A673 (cell line): ENCODE measurements at regions not wholly inside any gene's neighbourhood (a gene's known extent, or its start where the extent isn't known, plus 50 kb on each side); places are given as distances from the start of the nearest gene placed in this dataset.
"Not testable (repeated sequence)": the region's sequence is repeated elsewhere in the genome, so short reads cannot be mapped to it uniquely, and the experiment has no call there.

Experiments
- EZH2 ChIP-seq: fragments of 200-600 bp; sonication (generic); IDR thresholded peaks from 2 replicates; pipeline ENCODE4 v1.6.1; 2017; ENCODE audit warnings: borderline replicate concordance, low read depth, mild to moderate bottlenecking, mixed read lengths, antibody characterized with exemption, low read length; ENCODE audit not compliant: poor library complexity, severe bottlenecking
- TF ChIP-seq, protein P1 (sequence below): fragments of 300-800, 200-600 bp; sonication (generic); conservative IDR thresholded peaks from 2 replicates; pipeline ENCODE4 v1.5.1; 2017; ENCODE audit warnings: low read depth, mild to moderate bottlenecking, antibody characterized with exemption, low read length, moderate library complexity, mixed read lengths

DNA sequence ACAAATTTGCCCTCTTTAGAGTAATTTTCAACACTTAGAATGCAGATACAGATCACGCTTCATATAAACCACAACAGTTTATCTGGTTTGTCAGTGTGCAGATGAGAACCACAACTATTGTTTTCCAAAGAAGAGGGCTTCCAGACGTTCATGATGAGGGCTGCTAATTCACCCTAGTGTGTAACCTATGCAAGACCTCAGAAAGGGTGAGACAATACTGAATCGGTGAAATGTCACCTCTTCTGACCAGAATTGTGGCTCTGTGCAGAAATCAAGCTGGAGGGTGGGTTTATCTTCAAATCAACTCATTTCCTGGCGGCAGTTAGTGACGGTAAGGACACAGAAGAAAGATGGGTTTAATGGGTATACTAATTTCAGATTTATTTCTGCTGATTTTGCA, 105.0 kb upstream of the MTLN start:
- not testable (repeated sequence) for TF ChIP-seq EZH2
- TF ChIP-seq, protein P1, sequence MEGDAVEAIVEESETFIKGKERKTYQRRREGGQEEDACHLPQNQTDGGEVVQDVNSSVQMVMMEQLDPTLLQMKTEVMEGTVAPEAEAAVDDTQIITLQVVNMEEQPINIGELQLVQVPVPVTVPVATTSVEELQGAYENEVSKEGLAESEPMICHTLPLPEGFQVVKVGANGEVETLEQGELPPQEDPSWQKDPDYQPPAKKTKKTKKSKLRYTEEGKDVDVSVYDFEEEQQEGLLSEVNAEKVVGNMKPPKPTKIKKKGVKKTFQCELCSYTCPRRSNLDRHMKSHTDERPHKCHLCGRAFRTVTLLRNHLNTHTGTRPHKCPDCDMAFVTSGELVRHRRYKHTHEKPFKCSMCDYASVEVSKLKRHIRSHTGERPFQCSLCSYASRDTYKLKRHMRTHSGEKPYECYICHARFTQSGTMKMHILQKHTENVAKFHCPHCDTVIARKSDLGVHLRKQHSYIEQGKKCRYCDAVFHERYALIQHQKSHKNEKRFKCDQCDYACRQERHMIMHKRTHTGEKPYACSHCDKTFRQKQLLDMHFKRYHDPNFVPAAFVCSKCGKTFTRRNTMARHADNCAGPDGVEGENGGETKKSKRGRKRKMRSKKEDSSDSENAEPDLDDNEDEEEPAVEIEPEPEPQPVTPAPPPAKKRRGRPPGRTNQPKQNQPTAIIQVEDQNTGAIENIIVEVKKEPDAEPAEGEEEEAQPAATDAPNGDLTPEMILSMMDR, result not testable (repeated sequence)
